ENCODE measurements at regions not wholly inside any gene's neighbourhood (a gene's known extent, or its start where the extent isn't known, plus 50 kb on each side); places are given as distances from the start of the nearest gene placed in this dataset.
"Not testable (repeated sequence)": the region's sequence is repeated elsewhere in the genome, so short reads cannot be mapped to it uniquely, and the experiment has no call there.

DNA sequence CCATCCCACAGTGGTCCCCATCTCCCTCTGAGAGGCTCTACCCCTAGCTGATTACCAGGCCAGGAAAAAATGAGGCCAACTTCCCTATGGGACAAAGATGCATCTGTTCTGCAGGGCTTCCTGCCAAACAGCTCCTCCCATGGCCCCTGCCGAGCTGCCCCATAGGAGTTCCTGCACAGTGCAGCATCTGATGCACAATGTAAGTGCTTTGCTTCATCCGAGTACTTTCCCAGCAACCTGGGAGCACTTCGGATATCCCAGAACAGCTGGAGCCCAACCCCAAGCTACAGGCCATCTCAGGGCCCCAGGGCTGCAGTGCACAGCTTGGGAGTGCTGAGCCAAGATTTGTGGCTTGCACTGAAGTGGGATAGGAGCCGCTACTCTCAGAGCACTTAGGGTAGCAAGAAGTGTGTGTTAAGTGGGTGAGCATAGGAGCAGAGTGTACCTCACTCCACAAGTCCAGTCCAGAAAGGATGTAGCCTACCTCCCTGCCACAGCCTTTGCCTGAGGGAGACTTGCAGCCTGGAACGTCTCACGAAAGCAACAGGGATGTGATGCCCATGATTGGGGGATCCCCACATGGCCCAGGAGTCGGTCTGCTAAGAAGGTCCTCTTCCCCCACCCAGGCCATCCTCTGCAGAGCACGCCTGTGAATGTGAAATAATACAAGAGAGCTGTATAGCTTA is 209.6 kb upstream of the VWC2 start:
- Histone ChIP-seq H3K27me3 (ENCODE audit: control insufficient read depth, insufficient read depth, low read length) (no peaks in the 10 kb centered on the region), H3K9me3 (ENCODE audit: control insufficient read depth, low read depth, low read length) (no peaks in the 10 kb centered on the region), H3K27ac (ENCODE audit: low read length) (no peak overlapping the region), H3K4me3 (ENCODE audit: low read length) (no peak overlapping the region), H3K9ac (ENCODE audit: low read length) (no peak overlapping the region), H3K4me1 (ENCODE audit: control insufficient read depth, low read depth, low read length) (no peaks in the 10 kb centered on the region), H3K36me3 (ENCODE audit: control insufficient read depth, low read depth, low read length) (no peaks in the 10 kb centered on the region)

DNA sequence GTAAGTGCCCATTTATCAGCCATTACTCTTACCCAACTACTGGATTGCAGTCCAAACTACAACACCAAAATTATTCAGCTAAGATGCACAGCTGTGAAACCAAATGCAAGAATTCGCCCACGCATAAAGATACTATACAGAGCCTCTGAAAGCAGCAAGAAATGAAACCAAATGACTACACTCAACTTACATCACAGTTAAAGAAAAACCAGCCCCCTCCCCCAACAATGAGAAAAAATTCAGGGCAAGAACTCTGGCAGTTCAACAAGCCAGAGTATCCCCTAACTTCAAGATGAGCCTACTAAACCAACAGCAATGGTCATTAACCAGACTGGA is 209.1 kb upstream of the VWC2 start:
- H3K9ac ChIP-seq (ENCODE audit: low read length): no peak overlapping the region
- H3K4me3 ChIP-seq (ENCODE audit: low read length): no peak overlapping the region
- no peak overlapping the region for H3K27ac ChIP-seq (ENCODE audit: low read length)
- no peaks in the 10 kb centered on the region for H3K27me3 ChIP-seq (ENCODE audit: control insufficient read depth, insufficient read depth, low read length)
- H3K9me3 ChIP-seq (ENCODE audit: control insufficient read depth, low read depth, low read length): no peaks in the 10 kb centered on the region
- H3K36me3 ChIP-seq (ENCODE audit: control insufficient read depth, low read depth, low read length): no peaks in the 10 kb centered on the region
- H3K4me1 ChIP-seq (ENCODE audit: control insufficient read depth, low read depth, low read length): no peaks in the 10 kb centered on the region

DNA sequence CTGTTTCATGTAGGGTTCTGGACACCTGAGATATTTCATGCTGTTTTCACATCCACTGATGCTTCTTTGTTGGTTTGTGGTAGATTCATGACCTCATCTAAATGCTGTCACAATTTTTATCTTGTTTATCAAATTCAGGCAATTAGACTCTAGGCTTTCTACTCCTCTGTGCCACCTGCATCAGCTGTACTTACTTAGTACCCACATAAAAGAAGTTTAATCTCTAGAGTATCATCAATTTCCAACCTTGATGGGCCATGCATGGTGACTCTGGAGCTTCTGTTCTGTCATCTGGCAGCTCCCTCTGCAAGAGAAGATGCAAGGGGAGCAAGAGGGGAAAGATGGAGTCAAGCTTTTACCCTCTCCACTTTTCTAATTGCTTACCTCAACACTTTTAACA is 195.9 kb upstream of the VWC2 start:
- Histone ChIP-seq H3K27ac (ENCODE audit: low read length) (no peak overlapping the region), H3K4me3 (ENCODE audit: low read length) (no peak overlapping the region), H3K9ac (ENCODE audit: low read length) (no peak overlapping the region), H3K9me3 (ENCODE audit: control insufficient read depth, low read depth, low read length) (no peaks in the 10 kb centered on the region), H3K27me3 (ENCODE audit: control insufficient read depth, insufficient read depth, low read length) (no peaks in the 10 kb centered on the region), H3K4me1 (ENCODE audit: control insufficient read depth, low read depth, low read length) (no peaks in the 10 kb centered on the region), H3K36me3 (ENCODE audit: control insufficient read depth, low read depth, low read length) (no peaks in the 10 kb centered on the region)

- no peak overlapping the region for H3K27ac ChIP-seq (ENCODE audit: low read length)
- no peaks in the 10 kb centered on the region for H3K4me1 ChIP-seq (ENCODE audit: control insufficient read depth, low read depth, low read length)
- no peak overlapping the region for H3K9ac ChIP-seq (ENCODE audit: low read length)
- H3K9me3 ChIP-seq (ENCODE audit: control insufficient read depth, low read depth, low read length): no peaks in the 10 kb centered on the region
- H3K27me3 ChIP-seq (ENCODE audit: control insufficient read depth, insufficient read depth, low read length): no peaks in the 10 kb centered on the region
- H3K36me3 ChIP-seq (ENCODE audit: control insufficient read depth, low read depth, low read length): no peaks in the 10 kb centered on the region
- no peak overlapping the region for H3K4me3 ChIP-seq (ENCODE audit: low read length)
Measured at GRCh38 chr7:49579408-49579807, 194.0 kb upstream of the VWC2 start.

DNA sequence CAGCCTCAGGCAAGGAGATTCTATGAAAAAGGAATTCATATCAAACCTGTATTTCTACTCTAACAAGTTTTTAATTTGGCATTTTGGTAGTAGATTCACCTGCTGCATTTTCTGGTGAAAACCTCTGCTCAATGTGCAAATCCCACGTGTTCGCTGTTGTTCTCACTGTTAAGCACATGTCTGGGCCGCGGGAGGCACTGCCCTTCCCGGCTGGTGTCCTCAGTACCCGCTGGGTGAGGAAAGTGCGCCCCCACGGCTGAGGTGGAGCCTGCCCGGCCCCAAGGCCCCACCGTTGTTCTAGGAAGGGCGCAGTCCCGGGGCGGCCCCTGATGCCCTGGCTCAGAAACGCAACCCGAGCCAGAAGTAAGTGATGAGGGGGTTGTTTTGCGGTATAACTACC is 193.4 kb upstream of the VWC2 start:
- no peak overlapping the region for H3K4me3 ChIP-seq (ENCODE audit: low read length)
- H3K36me3 ChIP-seq (ENCODE audit: control insufficient read depth, low read depth, low read length): no peaks in the 10 kb centered on the region
- H3K9ac ChIP-seq (ENCODE audit: low read length): no peak overlapping the region
- H3K27me3 ChIP-seq (ENCODE audit: control insufficient read depth, insufficient read depth, low read length): no peaks in the 10 kb centered on the region
- no peak overlapping the region for H3K27ac ChIP-seq (ENCODE audit: low read length)
- no peaks in the 10 kb centered on the region for H3K4me1 ChIP-seq (ENCODE audit: control insufficient read depth, low read depth, low read length)
- no peaks in the 10 kb centered on the region for H3K9me3 ChIP-seq (ENCODE audit: control insufficient read depth, low read depth, low read length)

DNA sequence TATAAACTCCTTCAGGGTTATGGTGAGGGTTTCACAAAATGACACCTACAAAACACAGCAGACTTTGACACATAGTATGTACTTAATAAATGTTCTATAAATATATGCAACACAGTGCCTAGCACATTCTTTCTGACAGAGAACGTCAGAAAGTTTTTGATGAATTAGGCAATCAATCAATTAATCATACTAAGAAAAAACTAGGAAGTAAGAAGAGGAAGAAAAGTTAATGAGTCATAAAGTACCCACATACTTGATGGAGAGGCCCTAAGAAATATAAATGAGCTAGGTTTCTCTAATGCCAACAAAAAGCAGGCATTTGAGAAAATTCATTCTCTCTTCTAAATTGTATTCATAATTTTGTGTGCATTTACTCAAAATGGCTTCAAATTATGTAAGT is 192.7 kb upstream of the VWC2 start:
- no peaks in the 10 kb centered on the region for H3K27me3 ChIP-seq (ENCODE audit: control insufficient read depth, insufficient read depth, low read length)
- no peak overlapping the region for H3K9ac ChIP-seq (ENCODE audit: low read length)
- H3K36me3 ChIP-seq (ENCODE audit: control insufficient read depth, low read depth, low read length): no peaks in the 10 kb centered on the region
- no peak overlapping the region for H3K27ac ChIP-seq (ENCODE audit: low read length)
- no peak overlapping the region for H3K4me3 ChIP-seq (ENCODE audit: low read length)
- no peaks in the 10 kb centered on the region for H3K9me3 ChIP-seq (ENCODE audit: control insufficient read depth, low read depth, low read length)
- H3K4me1 ChIP-seq (ENCODE audit: control insufficient read depth, low read depth, low read length): no peaks in the 10 kb centered on the region

DNA sequence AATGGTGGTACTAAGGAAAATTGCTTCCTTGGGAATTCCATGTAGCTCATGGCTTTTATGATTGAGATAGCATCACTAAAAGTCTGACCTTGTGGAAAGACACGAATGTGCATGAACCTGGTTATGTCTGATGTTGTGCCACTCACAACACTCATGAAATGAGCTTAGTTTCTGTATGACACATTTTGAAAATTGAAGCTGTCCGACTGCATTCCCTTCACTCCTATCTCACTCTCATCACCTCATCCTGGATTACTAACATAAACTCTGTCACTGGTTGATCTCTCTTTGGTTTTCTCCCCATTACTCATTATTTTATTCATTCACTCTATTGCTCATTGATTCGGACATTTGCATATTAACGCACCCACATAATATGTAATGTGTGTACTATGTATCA is 190.0 kb upstream of the VWC2 start:
- Histone ChIP-seq H3K36me3 (ENCODE audit: control insufficient read depth, low read depth, low read length) (no peaks in the 10 kb centered on the region), H3K4me1 (ENCODE audit: control insufficient read depth, low read depth, low read length) (no peaks in the 10 kb centered on the region), H3K4me3 (ENCODE audit: low read length) (no peak overlapping the region), H3K9me3 (ENCODE audit: control insufficient read depth, low read depth, low read length) (no peaks in the 10 kb centered on the region), H3K27ac (ENCODE audit: low read length) (no peak overlapping the region), H3K27me3 (ENCODE audit: control insufficient read depth, insufficient read depth, low read length) (no peaks in the 10 kb centered on the region), H3K9ac (ENCODE audit: low read length) (no peak overlapping the region)

DNA sequence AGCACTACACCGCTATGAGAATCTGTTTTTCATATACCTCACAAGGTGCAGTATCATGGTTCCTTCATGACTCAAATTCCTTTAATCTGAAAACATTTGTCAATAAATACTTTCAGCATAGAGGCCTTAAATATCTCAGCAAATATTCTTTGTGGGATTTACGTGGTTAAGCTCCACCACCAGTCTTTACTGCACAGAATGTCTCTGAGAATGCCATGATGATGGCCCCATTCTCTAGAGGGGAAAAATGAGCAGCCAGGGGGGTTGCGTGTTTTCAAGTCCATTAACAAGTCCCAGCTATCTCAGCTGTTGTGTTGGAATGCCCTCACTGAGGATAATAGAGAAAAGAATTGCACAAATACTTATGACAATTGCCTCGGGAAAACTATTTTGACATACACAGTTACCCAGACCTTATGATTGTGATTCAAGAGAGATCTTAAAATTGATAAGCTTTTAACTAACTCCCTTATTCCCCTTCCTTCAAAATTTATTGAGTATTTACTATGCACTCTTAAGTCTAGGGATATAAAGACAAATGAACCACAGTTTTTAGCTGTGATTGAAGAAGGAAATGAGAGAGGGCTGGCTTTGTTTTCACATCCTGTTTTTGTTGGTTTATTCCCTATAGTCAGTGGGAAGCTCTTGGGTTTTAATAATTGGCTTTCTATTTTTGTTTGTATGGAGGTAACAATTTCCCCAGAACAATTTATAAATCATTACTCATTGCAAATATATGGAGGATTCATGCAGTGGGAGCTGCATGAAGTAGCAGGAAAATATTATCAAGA is 176.5 kb upstream of the VWC2 start:
- no peaks in the 10 kb centered on the region for H3K4me1 ChIP-seq (ENCODE audit: control insufficient read depth, low read depth, low read length)
- no peaks in the 10 kb centered on the region for H3K27me3 ChIP-seq (ENCODE audit: control insufficient read depth, insufficient read depth, low read length)
- no peak overlapping the region for H3K9ac ChIP-seq (ENCODE audit: low read length)
- H3K27ac ChIP-seq (ENCODE audit: low read length): no peak overlapping the region
- H3K9me3 ChIP-seq (ENCODE audit: control insufficient read depth, low read depth, low read length): no peaks in the 10 kb centered on the region
- H3K36me3 ChIP-seq (ENCODE audit: control insufficient read depth, low read depth, low read length): no peaks in the 10 kb centered on the region
- H3K4me3 ChIP-seq (ENCODE audit: low read length): no peak overlapping the region

DNA sequence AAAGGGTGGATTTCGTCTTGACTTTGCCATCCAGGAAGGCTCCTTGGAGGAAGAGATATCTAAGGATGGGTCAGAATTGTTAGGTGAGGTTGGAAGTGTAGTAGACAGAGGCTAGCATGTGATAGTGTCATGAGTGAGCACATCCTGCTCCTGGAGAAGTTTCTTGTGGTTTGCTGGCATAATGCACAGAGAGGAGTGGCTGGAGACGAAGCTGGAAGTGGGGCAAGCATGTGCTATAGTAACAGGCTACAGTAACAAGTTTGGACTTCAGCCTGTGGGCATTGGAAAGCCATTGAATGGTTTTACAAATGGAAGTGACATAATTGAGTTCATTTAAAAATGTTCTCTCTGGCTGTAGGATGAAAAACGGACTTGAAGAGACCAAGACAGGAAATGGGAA is 175.6 kb upstream of the VWC2 start:
- Histone ChIP-seq H3K36me3 (ENCODE audit: control insufficient read depth, low read depth, low read length) (no peaks in the 10 kb centered on the region), H3K27ac (ENCODE audit: low read length) (no peak overlapping the region), H3K9ac (ENCODE audit: low read length) (no peak overlapping the region)

DNA sequence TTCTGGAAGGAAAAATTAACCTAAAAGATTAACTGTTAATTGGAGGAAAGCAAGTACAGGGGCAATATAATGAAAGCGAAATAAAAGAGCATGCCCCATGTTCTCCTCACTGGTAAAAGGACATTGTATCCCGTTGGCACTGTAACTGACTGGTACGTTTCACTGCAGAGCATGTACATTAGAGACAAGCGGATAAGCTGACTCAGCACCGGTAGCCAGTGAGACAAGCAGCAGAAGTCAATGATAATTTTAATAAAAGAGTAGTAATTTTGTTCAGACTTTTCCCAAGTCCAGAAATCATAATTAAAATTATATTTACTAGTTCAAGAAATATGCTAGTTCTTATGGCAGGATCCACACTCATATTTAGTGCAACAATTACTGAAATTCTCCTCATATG is 161.5 kb upstream of the VWC2 start:
- Histone ChIP-seq H3K9me3 (ENCODE audit: control insufficient read depth, low read depth, low read length) (peaks cover 6% of the 10 kb centered on the region), H3K27ac (ENCODE audit: low read length) (no peak overlapping the region), H3K27me3 (ENCODE audit: control insufficient read depth, insufficient read depth, low read length) (no peaks in the 10 kb centered on the region), H3K36me3 (ENCODE audit: control insufficient read depth, low read depth, low read length) (no peaks in the 10 kb centered on the region), H3K9ac (ENCODE audit: low read length) (no peak overlapping the region), H3K4me1 (ENCODE audit: control insufficient read depth, low read depth, low read length) (no peaks in the 10 kb centered on the region), H3K4me3 (ENCODE audit: low read length) (no peak overlapping the region)

More for the DNA sequence above, 175.6 kb upstream of the VWC2 start:
- H3K9me3 ChIP-seq (ENCODE audit: control insufficient read depth, low read depth, low read length): no peaks in the 10 kb centered on the region
- H3K4me1 ChIP-seq (ENCODE audit: control insufficient read depth, low read depth, low read length): no peaks in the 10 kb centered on the region
- H3K4me3 ChIP-seq (ENCODE audit: low read length): no peak overlapping the region
- no peaks in the 10 kb centered on the region for H3K27me3 ChIP-seq (ENCODE audit: control insufficient read depth, insufficient read depth, low read length)

- Histone ChIP-seq H3K9me3 (ENCODE audit: control insufficient read depth, low read depth, low read length) (no peaks in the 10 kb centered on the region), H3K4me1 (ENCODE audit: control insufficient read depth, low read depth, low read length) (no peaks in the 10 kb centered on the region), H3K36me3 (ENCODE audit: control insufficient read depth, low read depth, low read length) (no peaks in the 10 kb centered on the region), H3K27ac (ENCODE audit: low read length) (no peak overlapping the region), H3K4me3 (ENCODE audit: low read length) (no peak overlapping the region), H3K9ac (ENCODE audit: low read length) (no peak overlapping the region), H3K27me3 (ENCODE audit: control insufficient read depth, insufficient read depth, low read length) (no peaks in the 10 kb centered on the region)
Measured at GRCh38 chr7:49613759-49614158, 159.7 kb upstream of the VWC2 start.

DNA sequence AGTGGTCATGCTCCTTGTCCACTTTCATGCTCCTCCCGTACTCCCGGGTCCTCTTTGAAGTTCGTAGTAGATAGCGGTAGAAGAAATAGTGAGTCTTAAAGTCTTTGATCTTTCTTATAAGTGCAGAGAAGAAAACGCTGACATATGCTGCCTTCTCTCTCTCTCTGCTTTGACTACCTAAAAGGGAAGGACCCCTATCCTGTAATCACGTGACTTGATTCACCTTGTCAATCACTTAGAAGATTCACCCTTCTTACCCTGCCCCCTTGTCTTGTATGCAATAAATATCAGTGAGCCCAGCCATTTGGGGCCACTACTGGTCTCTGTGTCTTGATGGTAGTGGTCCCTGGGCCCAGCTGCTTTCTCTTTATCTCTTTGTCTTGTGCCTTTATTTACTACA is 158.5 kb upstream of the VWC2 start:
- not testable (repeated sequence) for H3K9ac ChIP-seq (ENCODE audit: low read length); H3K4me3 ChIP-seq (ENCODE audit: low read length); H3K4me1 ChIP-seq (ENCODE audit: control insufficient read depth, low read depth, low read length); H3K27me3 ChIP-seq (ENCODE audit: control insufficient read depth, insufficient read depth, low read length); H3K27ac ChIP-seq (ENCODE audit: low read length); H3K36me3 ChIP-seq (ENCODE audit: control insufficient read depth, low read depth, low read length); H3K9me3 ChIP-seq (ENCODE audit: control insufficient read depth, low read depth, low read length)

All from iPS-18a (cell line).